ENCODE measurements at regions not wholly inside any gene's neighbourhood (a gene's known extent, or its start where the extent isn't known, plus 50 kb on each side); places are given as distances from the start of the nearest gene placed in this dataset.

- no peak for TF ChIP-seq CTCF (IDR thresholded peaks at IDR 0.05)
- no peak for TF ChIP-seq POLR2AphosphoS5 (IDR thresholded peaks at IDR 0.05)
- TF ChIP-seq POLR2A (IDR thresholded peaks at IDR 0.05), result no peak
Observed at GRCh38 chr9:135306699-135307098, 172.9 kb upstream of the PPP1R26 start.

Data from stomach (tissue), 4 donors.